NCI-H526 (cell line): ENCODE measurements at regions not wholly inside any gene's neighbourhood (a gene's known extent, or its start where the extent isn't known, plus 50 kb on each side); places are given as distances from the start of the nearest gene placed in this dataset.

Experiments
- DNase-seq, 2 experiments: peaks; one replicate each; lab custom pipeline; 2025; lab: John Stamatoyannopoulos, UW

GRCh38 chr3:118435851-118436350 is 598.7 kb downstream of the IGSF11 start:
- no peak for DNase-seq

- DNase-seq, result no peak
These were observed 597.9 kb downstream of the IGSF11 start for GRCh38 chr3:118436697-118437262.

- DNase-seq, result no peak
These were observed 589.6 kb downstream of the IGSF11 start for GRCh38 chr3:118445036-118445435.

GRCh38 chr3:118447339-118447738 is 587.3 kb downstream of the IGSF11 start:
- no peak for DNase-seq

- DNase-seq, result peak in 1 of 2 experiments; percentile 9
These were observed 567.8 kb downstream of the IGSF11 start for GRCh38 chr3:118466795-118467330.

- no peak for DNase-seq
These were observed 565.8 kb downstream of the IGSF11 start for GRCh38 chr3:118468801-118469200.

GRCh38 chr3:118472586-118472985 is 562.1 kb downstream of the IGSF11 start:
- DNase-seq, result no peak

- no peak for DNase-seq
These were observed 561.3 kb downstream of the IGSF11 start for GRCh38 chr3:118473343-118473742.

- no peak for DNase-seq
These were observed 557.6 kb downstream of the IGSF11 start for GRCh38 chr3:118476885-118477618.

GRCh38 chr3:118477768-118478167 is 556.9 kb downstream of the IGSF11 start:
- no peak for DNase-seq

GRCh38 chr3:118478706-118479276 is 555.9 kb downstream of the IGSF11 start:
- DNase-seq, result no peak

GRCh38 chr3:118479376-118479775 is 555.3 kb downstream of the IGSF11 start:
- no peak for DNase-seq

GRCh38 chr3:118480101-118480860 is 554.4 kb downstream of the IGSF11 start:
- DNase-seq, result no peak

- DNase-seq, result no peak
These were observed 549.0 kb downstream of the IGSF11 start for GRCh38 chr3:118485693-118486092.

GRCh38 chr3:118487734-118488133 is 546.9 kb downstream of the IGSF11 start:
- DNase-seq, result no peak

- DNase-seq, result no peak
These were observed 545.9 kb downstream of the IGSF11 start for GRCh38 chr3:118488732-118489131.

GRCh38 chr3:118495206-118495605 is 539.4 kb downstream of the IGSF11 start:
- DNase-seq, result peak; percentile 67 to 71

- DNase-seq, result no peak
These were observed 537.4 kb downstream of the IGSF11 start for GRCh38 chr3:118497274-118497673.

GRCh38 chr3:118501152-118501551 is 533.5 kb downstream of the IGSF11 start:
- peak; percentile 91 to 96 for DNase-seq

GRCh38 chr3:118504906-118505305 is 529.7 kb downstream of the IGSF11 start:
- no peak for DNase-seq

- no peak for DNase-seq
These were observed 528.9 kb downstream of the IGSF11 start for GRCh38 chr3:118505784-118506183.

GRCh38 chr3:118511402-118511801 is 523.2 kb downstream of the IGSF11 start:
- no peak for DNase-seq
